ENCODE measurements at regions not wholly inside any gene's neighbourhood (a gene's known extent, or its start where the extent isn't known, plus 50 kb on each side); places are given as distances from the start of the nearest gene placed in this dataset.

DNA sequence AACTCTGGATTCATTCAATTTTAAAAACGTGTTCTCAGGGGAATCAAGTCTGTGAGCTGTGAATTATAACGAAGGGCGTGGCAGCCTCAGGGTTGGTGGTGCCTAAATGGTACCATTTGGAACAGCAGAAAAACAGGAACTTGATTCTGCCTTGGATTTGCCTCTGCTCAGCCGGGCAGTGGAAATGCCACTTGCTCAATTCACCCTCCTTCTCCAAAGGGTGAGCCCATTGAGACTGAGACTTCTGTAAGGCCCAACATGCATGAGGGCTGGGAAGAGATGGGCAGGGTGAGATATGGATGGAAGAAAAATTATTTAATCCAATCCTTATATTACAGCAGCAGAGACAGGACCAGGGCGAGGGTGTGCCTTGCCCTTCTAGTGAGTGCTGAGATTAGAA lies 107.1 kb upstream of the HABP2 start:
- ATAC-seq (ENCODE audit: insufficient read depth, low FRiP score) (no peak), DNase-seq (no peak)
- Histone ChIP-seq H3K36me3 (ENCODE audit: control insufficient read depth in 4 of 4, insufficient read depth in 4 of 4, low read length in 4 of 4) (no peaks in the 10 kb centered on the region), H3K4me1 (ENCODE audit: control insufficient read depth in 5 of 5, insufficient read depth in 5 of 5, low read length in 5 of 5) (peaks cover 0 to 7% (median 0%) of the 10 kb centered on the region in 5 donors), H3K27ac (ENCODE audit: low read depth in 1 of 2, low read length in 1 of 2) (no peak overlapping the region), H3K4me3 (no peak overlapping the region), H3K9ac (ENCODE audit: insufficient read depth in 1 of 2, low read length in 2 of 2) (no peak overlapping the region), H3K9me3 (ENCODE audit: control insufficient read depth in 4 of 4, insufficient read depth in 3 of 4, low read length in 3 of 4) (no peaks in the 10 kb centered on the region), H3K27me3 (ENCODE audit: control insufficient read depth in 3 of 3, insufficient read depth in 3 of 3, low read length in 2 of 3) (no peaks in the 10 kb centered on the region)
- TF ChIP-seq, protein P1, sequence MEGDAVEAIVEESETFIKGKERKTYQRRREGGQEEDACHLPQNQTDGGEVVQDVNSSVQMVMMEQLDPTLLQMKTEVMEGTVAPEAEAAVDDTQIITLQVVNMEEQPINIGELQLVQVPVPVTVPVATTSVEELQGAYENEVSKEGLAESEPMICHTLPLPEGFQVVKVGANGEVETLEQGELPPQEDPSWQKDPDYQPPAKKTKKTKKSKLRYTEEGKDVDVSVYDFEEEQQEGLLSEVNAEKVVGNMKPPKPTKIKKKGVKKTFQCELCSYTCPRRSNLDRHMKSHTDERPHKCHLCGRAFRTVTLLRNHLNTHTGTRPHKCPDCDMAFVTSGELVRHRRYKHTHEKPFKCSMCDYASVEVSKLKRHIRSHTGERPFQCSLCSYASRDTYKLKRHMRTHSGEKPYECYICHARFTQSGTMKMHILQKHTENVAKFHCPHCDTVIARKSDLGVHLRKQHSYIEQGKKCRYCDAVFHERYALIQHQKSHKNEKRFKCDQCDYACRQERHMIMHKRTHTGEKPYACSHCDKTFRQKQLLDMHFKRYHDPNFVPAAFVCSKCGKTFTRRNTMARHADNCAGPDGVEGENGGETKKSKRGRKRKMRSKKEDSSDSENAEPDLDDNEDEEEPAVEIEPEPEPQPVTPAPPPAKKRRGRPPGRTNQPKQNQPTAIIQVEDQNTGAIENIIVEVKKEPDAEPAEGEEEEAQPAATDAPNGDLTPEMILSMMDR (IDR thresholded peaks at IDR 0.05; ENCODE audit: control extremely low read depth, extremely low read depth) = no peak
- 85 to 86% methylated on average over 5 of the region's 5 CpGs for WGBS, 2 donors

DNA sequence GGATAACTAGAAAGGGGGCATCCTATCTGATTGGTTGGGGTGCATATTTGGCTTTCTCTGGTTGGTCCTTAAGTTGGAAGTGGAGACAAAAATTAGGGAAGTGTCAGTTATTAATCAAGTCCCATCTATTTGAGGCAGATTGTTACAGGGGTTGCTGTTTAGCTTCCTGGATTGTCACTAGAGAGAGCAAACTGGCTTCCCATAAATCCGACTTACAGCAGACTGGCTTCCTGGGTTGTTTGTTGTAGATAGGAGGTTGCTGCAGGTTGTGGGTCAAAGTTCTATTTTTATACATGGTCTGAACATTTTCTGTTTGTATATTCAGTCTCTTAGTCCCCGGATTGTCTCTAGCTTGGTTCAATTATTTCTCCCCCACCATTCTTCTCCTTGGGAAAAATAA lies 106.1 kb upstream of the HABP2 start:
- TF ChIP-seq, protein P1 (IDR thresholded peaks at IDR 0.05; ENCODE audit: control extremely low read depth, extremely low read depth) = no peak
- no peak for DNase-seq
- H3K9ac ChIP-seq (ENCODE audit: insufficient read depth in 1 of 2, low read length in 2 of 2) = no peak overlapping the region
- H3K4me1 ChIP-seq (ENCODE audit: control insufficient read depth in 5 of 5, insufficient read depth in 5 of 5, low read length in 5 of 5) = peaks cover 0 to 7% (median 0%) of the 10 kb centered on the region in 5 donors
- no peaks in the 10 kb centered on the region for H3K9me3 ChIP-seq (ENCODE audit: control insufficient read depth in 4 of 4, insufficient read depth in 3 of 4, low read length in 3 of 4)
- WGBS, 2 donors = 53 to 62% methylated on average over 2 of the region's 2 CpGs
- no peak for ATAC-seq (ENCODE audit: insufficient read depth, low FRiP score)
- no peak overlapping the region for H3K27ac ChIP-seq (ENCODE audit: low read depth in 1 of 2, low read length in 1 of 2)
- no peaks in the 10 kb centered on the region for H3K27me3 ChIP-seq (ENCODE audit: control insufficient read depth in 3 of 3, insufficient read depth in 3 of 3, low read length in 2 of 3)
- no peak overlapping the region for H3K4me3 ChIP-seq
- no peaks in the 10 kb centered on the region for H3K36me3 ChIP-seq (ENCODE audit: control insufficient read depth in 4 of 4, insufficient read depth in 4 of 4, low read length in 4 of 4)

DNA sequence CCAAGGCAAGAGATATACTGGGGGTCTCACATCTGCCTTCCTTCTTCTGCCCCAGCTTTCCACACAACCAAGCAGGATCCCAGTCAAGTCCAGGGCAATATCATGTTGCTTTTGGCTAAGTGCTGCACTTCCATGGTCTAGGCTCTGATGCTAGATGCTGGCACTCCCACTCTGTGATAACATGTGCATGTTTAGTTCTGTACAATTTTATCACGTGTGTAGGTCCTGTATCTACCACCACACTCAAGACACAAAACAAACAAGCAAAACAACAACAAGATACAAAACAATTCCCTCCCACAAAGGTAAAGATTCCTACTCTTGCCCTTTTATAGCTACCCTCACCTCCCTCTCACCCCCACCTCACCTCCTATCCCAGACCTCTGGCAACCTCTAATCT lies 105.6 kb upstream of the HABP2 start:
- H3K36me3 ChIP-seq (ENCODE audit: control insufficient read depth in 4 of 4, insufficient read depth in 4 of 4, low read length in 4 of 4) = no peaks in the 10 kb centered on the region
- ATAC-seq (ENCODE audit: insufficient read depth, low FRiP score) (no peak), DNase-seq (no peak)
- TF ChIP-seq, protein P1 (IDR thresholded peaks at IDR 0.05; ENCODE audit: control extremely low read depth, extremely low read depth) = no peak
- WGBS, 2 donors = 82 to 90% methylated on average over 1 of the region's 1 CpG
- H3K9me3 ChIP-seq (ENCODE audit: control insufficient read depth in 4 of 4, insufficient read depth in 3 of 4, low read length in 3 of 4) = no peaks in the 10 kb centered on the region
- no peaks in the 10 kb centered on the region for H3K27me3 ChIP-seq (ENCODE audit: control insufficient read depth in 3 of 3, insufficient read depth in 3 of 3, low read length in 2 of 3)
- H3K27ac ChIP-seq (ENCODE audit: low read depth in 1 of 2, low read length in 1 of 2) = no peak overlapping the region
- no peak overlapping the region for H3K4me3 ChIP-seq
- H3K9ac ChIP-seq (ENCODE audit: insufficient read depth in 1 of 2, low read length in 2 of 2) = no peak overlapping the region
- H3K4me1 ChIP-seq (ENCODE audit: control insufficient read depth in 5 of 5, insufficient read depth in 5 of 5, low read length in 5 of 5) = peaks cover 0 to 7% (median 0%) of the 10 kb centered on the region in 5 donors

- TF ChIP-seq, protein P1 (IDR thresholded peaks at IDR 0.05; ENCODE audit: control extremely low read depth, extremely low read depth) = no peak
- no peaks in the 10 kb centered on the region for H3K9me3 ChIP-seq (ENCODE audit: control insufficient read depth in 4 of 4, insufficient read depth in 3 of 4, low read length in 3 of 4)
- ATAC-seq (ENCODE audit: insufficient read depth, low FRiP score) (no peak), DNase-seq (peak; percentile 41 to 79 (median 79))
- no peak overlapping the region for H3K4me3 ChIP-seq
- peaks cover 0 to 16% (median under 1%) of the 10 kb centered on the region in 5 donors for H3K4me1 ChIP-seq (ENCODE audit: control insufficient read depth in 5 of 5, insufficient read depth in 5 of 5, low read length in 5 of 5)
- no peak overlapping the region for H3K27ac ChIP-seq (ENCODE audit: low read depth in 1 of 2, low read length in 1 of 2)
- WGBS, 2 donors = 65 to 82% methylated on average over 5 of the region's 5 CpGs
- no peak overlapping the region for H3K9ac ChIP-seq (ENCODE audit: insufficient read depth in 1 of 2, low read length in 2 of 2)
- H3K27me3 ChIP-seq (ENCODE audit: control insufficient read depth in 3 of 3, insufficient read depth in 3 of 3, low read length in 2 of 3) = no peaks in the 10 kb centered on the region
- H3K36me3 ChIP-seq (ENCODE audit: control insufficient read depth in 4 of 4, insufficient read depth in 4 of 4, low read length in 4 of 4) = no peaks in the 10 kb centered on the region
These were observed 103.7 kb upstream of the HABP2 start for GRCh38 chr10:113449006-113449695.
